WERI-Rb-1 (cell line): ENCODE measurements at regions not wholly inside any gene's neighbourhood (a gene's known extent, or its start where the extent isn't known, plus 50 kb on each side); places are given as distances from the start of the nearest gene placed in this dataset.

Experiments used
- DNase-seq: peaks from one replicate; pipeline ENCODE4 v3.0.0-alpha.2; 2020
- H3K27ac ChIP-seq: fragments of 250-450 bp; sonication (Bioruptor Pico); 2 replicates; pipeline ENCODE4 v1.5.1; 2020; ENCODE audit warnings: mild to moderate bottlenecking, moderate library complexity
- H3K27me3 ChIP-seq: fragments of 250-450 bp; sonication (Bioruptor Pico); 2 replicates; pipeline ENCODE4 v1.5.1; 2021; ENCODE audit warnings: mild to moderate bottlenecking, low read depth, moderate library complexity; ENCODE audit not compliant: insufficient read depth, severe bottlenecking
- H3K36me3 ChIP-seq: fragments of 250-450 bp; sonication (Bioruptor Pico); 2 replicates; pipeline ENCODE4 v1.5.1; 2020; ENCODE audit warnings: mild to moderate bottlenecking, moderate library complexity
- H3K4me3 ChIP-seq: 2 replicates; pipeline ENCODE4 v1.5.1; 2011; ENCODE audit warnings: low read depth, mild to moderate bottlenecking, control low read depth, low read length
- H3K9me3 ChIP-seq: fragments of 250-450 bp; sonication (Bioruptor Pico); 2 replicates; pipeline ENCODE4 v1.5.1; 2021; ENCODE audit warnings: mild to moderate bottlenecking, moderate library complexity; ENCODE audit not compliant: severe bottlenecking
- TF ChIP-seq, protein P1 (sequence below): IDR thresholded peaks from 2 replicates; pipeline ENCODE4 v1.5.1; 2011; ENCODE audit warnings: low read depth, mild to moderate bottlenecking, control low read depth, inconsistent platforms, low read length

DNA sequence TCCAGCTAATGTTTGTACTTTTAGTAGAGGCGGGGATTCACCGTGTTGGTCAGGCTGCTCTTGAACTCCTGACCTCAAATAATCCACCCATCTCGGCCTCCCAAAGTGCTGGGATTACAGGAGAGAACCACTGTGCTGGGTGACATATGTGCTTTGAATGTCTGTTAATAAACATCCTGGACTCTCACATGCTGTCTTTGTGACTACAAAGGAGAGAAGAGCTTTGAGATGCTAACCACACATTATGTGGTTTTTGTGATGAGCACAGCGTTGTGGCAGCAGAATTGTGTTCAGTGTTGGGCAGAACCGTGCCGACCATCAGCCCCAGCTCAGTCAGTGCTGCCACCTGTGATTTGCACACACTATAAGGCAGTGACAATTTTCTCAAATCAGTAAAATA lies 500.1 kb upstream of the KLF6 start:
- Histone ChIP-seq H3K27me3 (no peaks in the 10 kb centered on the region), H3K4me3 (no peak overlapping the region), H3K36me3 (no peaks in the 10 kb centered on the region), H3K9me3 (no peaks in the 10 kb centered on the region), H3K27ac (no peak overlapping the region)
- TF ChIP-seq, protein P1, sequence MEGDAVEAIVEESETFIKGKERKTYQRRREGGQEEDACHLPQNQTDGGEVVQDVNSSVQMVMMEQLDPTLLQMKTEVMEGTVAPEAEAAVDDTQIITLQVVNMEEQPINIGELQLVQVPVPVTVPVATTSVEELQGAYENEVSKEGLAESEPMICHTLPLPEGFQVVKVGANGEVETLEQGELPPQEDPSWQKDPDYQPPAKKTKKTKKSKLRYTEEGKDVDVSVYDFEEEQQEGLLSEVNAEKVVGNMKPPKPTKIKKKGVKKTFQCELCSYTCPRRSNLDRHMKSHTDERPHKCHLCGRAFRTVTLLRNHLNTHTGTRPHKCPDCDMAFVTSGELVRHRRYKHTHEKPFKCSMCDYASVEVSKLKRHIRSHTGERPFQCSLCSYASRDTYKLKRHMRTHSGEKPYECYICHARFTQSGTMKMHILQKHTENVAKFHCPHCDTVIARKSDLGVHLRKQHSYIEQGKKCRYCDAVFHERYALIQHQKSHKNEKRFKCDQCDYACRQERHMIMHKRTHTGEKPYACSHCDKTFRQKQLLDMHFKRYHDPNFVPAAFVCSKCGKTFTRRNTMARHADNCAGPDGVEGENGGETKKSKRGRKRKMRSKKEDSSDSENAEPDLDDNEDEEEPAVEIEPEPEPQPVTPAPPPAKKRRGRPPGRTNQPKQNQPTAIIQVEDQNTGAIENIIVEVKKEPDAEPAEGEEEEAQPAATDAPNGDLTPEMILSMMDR = no peak
- no peak for DNase-seq

DNA sequence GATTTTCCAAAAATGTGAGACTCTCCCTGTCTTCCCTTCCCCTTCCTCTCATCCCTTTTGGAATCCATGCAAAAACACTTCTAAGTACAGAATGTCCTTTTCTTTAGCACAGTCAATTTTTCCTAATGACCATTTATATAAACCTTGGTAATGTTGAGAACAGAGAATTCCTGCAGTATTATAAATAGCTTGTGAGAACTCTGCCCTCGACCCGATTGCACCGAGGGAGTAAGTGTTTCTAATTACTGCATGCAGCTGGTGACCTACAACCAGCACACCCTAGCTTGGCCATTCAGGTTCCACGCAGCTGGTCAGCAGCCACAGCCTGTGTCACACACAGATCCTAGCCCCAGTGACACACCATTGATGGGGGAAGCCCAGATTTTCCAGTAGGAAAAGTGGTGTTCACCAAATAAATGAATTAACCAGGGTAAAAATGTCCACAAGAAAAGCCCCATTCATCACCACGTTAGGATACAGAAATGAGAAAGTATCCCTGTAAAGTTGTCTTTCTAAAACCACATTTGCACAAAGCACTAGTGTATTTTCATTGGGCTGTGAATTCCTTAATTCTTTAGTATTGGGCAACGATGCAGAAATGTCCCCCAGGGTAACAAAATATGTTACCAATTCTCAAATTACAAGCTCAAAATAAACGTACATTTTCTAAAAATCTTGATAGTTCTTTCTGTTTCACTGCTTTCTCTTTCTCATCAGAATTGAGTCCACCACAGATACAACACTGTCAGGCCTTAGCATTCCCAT lies 499.0 kb upstream of the KLF6 start:
- TF ChIP-seq, protein P1 = no peak
- Histone ChIP-seq H3K4me3 (no peak overlapping the region), H3K27ac (no peak overlapping the region), H3K27me3 (no peaks in the 10 kb centered on the region), H3K36me3 (no peaks in the 10 kb centered on the region), H3K9me3 (no peaks in the 10 kb centered on the region)
- no peak for DNase-seq

DNA sequence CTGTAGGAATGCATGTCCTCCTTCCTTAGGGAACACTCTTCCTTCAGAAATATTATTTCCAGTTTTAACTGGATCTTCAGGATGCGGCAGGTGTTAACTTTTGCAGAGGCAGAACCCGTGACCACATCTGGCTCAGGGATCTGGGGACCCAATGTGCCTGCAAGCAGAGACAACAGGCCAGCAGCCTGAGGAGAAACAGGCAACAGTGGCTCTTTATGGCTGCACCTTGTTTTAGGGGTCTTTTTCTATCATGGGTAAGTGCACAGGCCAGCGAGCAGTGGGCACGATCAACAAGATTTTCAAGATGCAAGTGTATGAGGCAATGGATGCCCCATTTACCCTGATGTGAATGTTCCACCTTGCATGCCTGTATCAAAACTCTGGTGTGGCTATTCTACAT lies 497.5 kb upstream of the KLF6 start:
- Histone ChIP-seq H3K27ac (no peak overlapping the region), H3K4me3 (no peak overlapping the region), H3K27me3 (no peaks in the 10 kb centered on the region), H3K36me3 (no peaks in the 10 kb centered on the region), H3K9me3 (no peaks in the 10 kb centered on the region)
- DNase-seq = no peak
- TF ChIP-seq, protein P1 = no peak

DNA sequence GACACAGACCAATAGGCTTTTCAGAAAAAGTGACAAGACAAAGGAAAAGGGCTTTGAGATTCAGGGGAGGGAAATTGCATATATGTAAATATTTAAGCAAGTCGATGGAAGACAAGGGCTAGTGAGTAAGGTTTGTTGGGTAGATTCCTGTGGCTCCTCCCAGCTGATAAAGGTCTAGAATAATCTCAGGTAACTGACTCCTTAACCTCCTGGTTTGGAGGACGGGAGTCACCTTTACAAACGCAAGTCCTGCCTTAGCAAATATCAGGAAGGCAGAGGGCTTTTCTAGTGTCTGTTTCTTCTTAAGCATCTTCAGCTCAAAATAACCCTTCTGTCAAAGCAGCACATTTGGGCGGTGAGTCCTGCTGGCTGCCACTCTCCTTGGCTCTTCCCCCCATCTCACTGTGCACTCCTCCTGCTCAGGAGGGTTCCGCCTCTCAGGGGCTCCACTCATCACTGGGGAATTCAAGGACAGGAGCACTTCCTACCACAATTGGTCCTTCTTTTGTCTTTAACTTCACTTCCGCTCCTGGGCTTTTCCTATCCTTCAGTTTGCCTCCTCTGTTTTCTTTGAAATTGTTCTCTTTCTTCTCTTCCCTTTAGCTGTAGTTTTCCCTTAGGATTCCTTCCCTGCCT lies 496.3 kb upstream of the KLF6 start:
- TF ChIP-seq, protein P1 = no peak
- H3K27ac ChIP-seq = no peak overlapping the region

DNA sequence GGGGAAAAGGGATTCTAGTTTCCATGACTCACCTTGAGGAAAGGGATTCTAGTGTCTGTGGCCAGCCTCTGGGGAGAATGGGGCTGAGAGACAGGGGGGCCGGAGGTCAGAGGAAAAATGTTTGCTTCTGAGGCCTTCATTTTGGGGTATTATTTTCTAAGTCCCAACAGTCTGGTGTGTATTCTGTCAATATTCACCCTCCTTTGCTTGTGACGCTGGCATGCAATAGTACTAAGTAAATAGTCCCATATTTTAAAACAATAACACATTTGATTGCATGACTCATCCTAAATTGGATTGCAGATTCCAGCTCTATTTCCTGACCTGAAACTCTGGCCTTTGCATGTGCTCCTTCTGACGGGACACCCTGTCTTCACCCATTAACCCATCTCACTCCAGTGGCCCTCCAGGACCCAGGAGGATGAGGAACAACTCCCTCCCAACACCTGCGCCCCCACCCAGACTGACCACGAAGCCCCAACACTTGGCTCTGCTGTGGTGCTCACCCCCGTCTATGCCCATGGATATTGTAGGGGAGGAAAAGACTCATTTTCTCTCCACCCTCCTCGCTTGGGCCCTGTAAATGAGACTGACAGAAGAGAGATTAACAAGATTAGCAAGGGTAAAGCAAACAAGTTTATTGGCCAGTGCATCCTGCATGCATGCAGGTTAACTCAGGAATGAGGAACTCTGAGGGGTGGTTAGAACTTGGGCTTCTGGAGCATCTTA lies 495.6 kb upstream of the KLF6 start:
- TF ChIP-seq, protein P1 = no peak
- no peak for DNase-seq
- H3K27me3 ChIP-seq = no peaks in the 10 kb centered on the region
- no peak overlapping the region for H3K4me3 ChIP-seq
- H3K36me3 ChIP-seq = no peaks in the 10 kb centered on the region
- no peaks in the 10 kb centered on the region for H3K9me3 ChIP-seq
- H3K27ac ChIP-seq = no peak overlapping the region

More for the DNA sequence above, 496.3 kb upstream of the KLF6 start:
- Histone ChIP-seq H3K27me3 (no peaks in the 10 kb centered on the region), H3K9me3 (no peaks in the 10 kb centered on the region), H3K4me3 (no peak overlapping the region), H3K36me3 (no peaks in the 10 kb centered on the region)
- DNase-seq = no peak
